ENCODE measurements at regions not wholly inside any gene's neighbourhood (a gene's known extent, or its start where the extent isn't known, plus 50 kb on each side); places are given as distances from the start of the nearest gene placed in this dataset.

GRCh38 chr11:121722431-121723245 lies 269.9 kb upstream of the SORL1-AS1 start:
- TF ChIP-seq ZFX (IDR thresholded peaks at IDR 0.05; ENCODE audit: borderline replicate concordance) (no peak), CTCF (IDR thresholded peaks at IDR 0.05) (no peak)

Measured in 22Rv1 (cell line).